Parathyroid adenoma (tissue), 2 donors: ENCODE measurements at regions not wholly inside any gene's neighbourhood (a gene's known extent, or its start where the extent isn't known, plus 50 kb on each side); places are given as distances from the start of the nearest gene placed in this dataset.

ENCODE experiments used
- H2AFZ ChIP-seq: fragments of 300-600 bp; sonication (generic); one replicate; pipeline ENCODE4 v1.7.0; 2017; ENCODE audit warnings: antibody characterized with exemption, mild to moderate bottlenecking
- H3K27ac ChIP-seq: fragments of 300-600 bp; sonication (generic); one replicate; pipeline ENCODE4 v1.7.0; 2017
- H3K27me3 ChIP-seq: fragments of 300-600 bp; sonication (generic); one replicate; pipeline ENCODE4 v1.7.0; 2017; ENCODE audit warnings: low read length; ENCODE audit not compliant: control insufficient read depth, insufficient read depth
- H3K36me3 ChIP-seq: fragments of 300-600 bp; sonication (generic); one replicate; pipeline ENCODE4 v1.7.0; 2017; ENCODE audit warnings: low read length; ENCODE audit not compliant: control insufficient read depth, insufficient read depth
- H3K4me1 ChIP-seq: fragments of 300-600 bp; sonication (generic); one replicate; pipeline ENCODE4 v1.7.0; 2017; ENCODE audit warnings: control low read depth
- H3K4me2 ChIP-seq: fragments of 300-600 bp; sonication (generic); one replicate; pipeline ENCODE4 v1.7.0; 2017; ENCODE audit warnings: low read length
- H3K4me3 ChIP-seq: fragments of 300-600 bp; sonication (generic); one replicate; pipeline ENCODE4 v1.7.0; 2017; ENCODE audit warnings: low read depth, low read length
- H3K79me2 ChIP-seq: fragments of 300-600 bp; sonication (generic); one replicate; pipeline ENCODE4 v1.7.0; 2017; ENCODE audit warnings: control low read depth
- H3K9ac ChIP-seq: fragments of 300-600 bp; sonication (generic); one replicate; pipeline ENCODE4 v1.7.0; 2017; ENCODE audit warnings: mild to moderate bottlenecking
- H3K9me3 ChIP-seq: fragments of 300-600 bp; sonication (generic); one replicate; pipeline ENCODE4 v1.7.0; 2017; ENCODE audit warnings: low read length; ENCODE audit not compliant: control insufficient read depth
- CTCF ChIP-seq: fragments of 300-600 bp; sonication (generic); IDR thresholded peaks from one replicate; pipeline ENCODE4 v1.7.0; 2017; ENCODE audit warnings: antibody characterized with exemption, mild to moderate bottlenecking
- donor health status: primary hyperparathyroidism.

GRCh38 chrX:23482561-23482960 is 147.9 kb downstream of the PTCHD1 start:
- no peak overlapping the region for H3K4me3 ChIP-seq
- H3K9me3 ChIP-seq, result no peaks in the 10 kb centered on the region
- no peaks in the 10 kb centered on the region for H3K4me1 ChIP-seq
- H3K27me3 ChIP-seq, result no peaks in the 10 kb centered on the region
- H3K4me2 ChIP-seq, result no peak overlapping the region
- TF ChIP-seq CTCF, result no peak
- no peaks in the 10 kb centered on the region for H3K79me2 ChIP-seq
- no peak overlapping the region for H3K9ac ChIP-seq
- no peaks in the 10 kb centered on the region for H3K36me3 ChIP-seq
- no peak overlapping the region for H2AFZ ChIP-seq
- no peak overlapping the region for H3K27ac ChIP-seq

GRCh38 chrX:23483396-23483795 is 148.7 kb downstream of the PTCHD1 start:
- no peak overlapping the region for H3K4me3 ChIP-seq
- H2AFZ ChIP-seq, result no peak overlapping the region
- H3K27me3 ChIP-seq, result no peaks in the 10 kb centered on the region
- H3K36me3 ChIP-seq, result no peaks in the 10 kb centered on the region
- H3K9ac ChIP-seq, result no peak overlapping the region
- H3K9me3 ChIP-seq, result no peaks in the 10 kb centered on the region
- TF ChIP-seq CTCF, result no peak
- no peak overlapping the region for H3K27ac ChIP-seq
- no peaks in the 10 kb centered on the region for H3K79me2 ChIP-seq
- no peaks in the 10 kb centered on the region for H3K4me1 ChIP-seq
- H3K4me2 ChIP-seq, result no peak overlapping the region

GRCh38 chrX:23493941-23494374 is 159.3 kb downstream of the PTCHD1 start:
- Histone ChIP-seq H3K9ac (no peak overlapping the region), H3K4me3 (no peak overlapping the region), H3K27me3 (no peaks in the 10 kb centered on the region), H3K79me2 (no peaks in the 10 kb centered on the region), H3K36me3 (no peaks in the 10 kb centered on the region), H3K27ac (no peak overlapping the region), H3K4me1 (no peaks in the 10 kb centered on the region), H2AFZ (no peak overlapping the region), H3K4me2 (no peak overlapping the region), H3K9me3 (no peaks in the 10 kb centered on the region)
- no peak for TF ChIP-seq CTCF

GRCh38 chrX:23494741-23495140 is 160.1 kb downstream of the PTCHD1 start:
- H3K79me2 ChIP-seq, result no peaks in the 10 kb centered on the region
- no peak overlapping the region for H3K4me3 ChIP-seq
- no peak for TF ChIP-seq CTCF
- H3K4me1 ChIP-seq, result no peaks in the 10 kb centered on the region
- no peak overlapping the region for H3K9ac ChIP-seq
- no peak overlapping the region for H3K4me2 ChIP-seq
- no peak overlapping the region for H3K27ac ChIP-seq
- no peak overlapping the region for H2AFZ ChIP-seq
- no peaks in the 10 kb centered on the region for H3K9me3 ChIP-seq
- no peaks in the 10 kb centered on the region for H3K36me3 ChIP-seq
- H3K27me3 ChIP-seq, result no peaks in the 10 kb centered on the region

- Histone ChIP-seq H3K27ac (no peak overlapping the region), H3K4me3 (no peak overlapping the region), H3K36me3 (no peaks in the 10 kb centered on the region), H3K9ac (no peak overlapping the region), H3K4me1 (no peaks in the 10 kb centered on the region), H3K27me3 (no peaks in the 10 kb centered on the region), H3K4me2 (no peak overlapping the region), H2AFZ (no peak overlapping the region), H3K9me3 (no peaks in the 10 kb centered on the region), H3K79me2 (no peaks in the 10 kb centered on the region)
- no peak for TF ChIP-seq CTCF
Measured at GRCh38 chrX:23497919-23498318, 163.3 kb downstream of the PTCHD1 start.
